Naive thymus-derived CD8-positive, alpha-beta T cell (primary cell): ENCODE measurements at regions not wholly inside any gene's neighbourhood (a gene's known extent, or its start where the extent isn't known, plus 50 kb on each side); places are given as distances from the start of the nearest gene placed in this dataset.
"Not testable (repeated sequence)": the region's sequence is repeated elsewhere in the genome, so short reads cannot be mapped to it uniquely, and the experiment has no call there.

Experiments
- ATAC-seq, 2 donors: fragments of 150-1000 bp; cut with Tn5 transposase in 1 of 2; sonication (Bioruptor Pico), chemical (Tn5 transposase) in 1 of 2; 1 replicate in 1 of 2; 2 replicates in 1 of 2; pipeline ENCODE4 v1.10.0; 2021; ENCODE audit warnings: mild to moderate bottlenecking in 2 of 2, moderate library complexity in 2 of 2
- POLR2A ChIA-PET: fragments of 350-600 bp; sonication (Branson Sonifier 250); formaldehyde crosslinking; loops from one replicate; lab custom pipeline; 2021; ENCODE audit warnings: antibody characterized with exemption; lab: Charles Lee
- DNase-seq, 10 donors: peaks; one replicate each; pipeline versions ENCODE4 v3.0.0 to v3.0.0-alpha.2; 2020 to 2022
- H3K27ac Mint-ChIP-seq, 10 donors: one replicate each; pipeline ENCODE4 v1.8.0; 2020 to 2022; ENCODE audit warnings: mild to moderate bottlenecking in 10 of 10, mixed read lengths in 10 of 10, moderate library complexity in 4 of 10, inconsistent platforms in 1 of 10
- H3K27me3 Mint-ChIP-seq, 5 donors: one replicate each; pipeline ENCODE4 v1.8.0; 2021 to 2022; ENCODE audit warnings: mixed read lengths in 5 of 5
- H3K36me3 Mint-ChIP-seq, 3 donors: one replicate each; pipeline ENCODE4 v1.8.0; 2020 to 2022; ENCODE audit warnings: mixed read lengths in 3 of 3, mild to moderate bottlenecking in 2 of 3, inconsistent platforms in 1 of 3
- H3K4me1 Mint-ChIP-seq, 4 donors: one replicate each; pipeline ENCODE4 v1.8.0; 2021 to 2022; ENCODE audit warnings: mixed read lengths in 4 of 4
- H3K4me3 Mint-ChIP-seq, 10 donors: one replicate each; pipeline ENCODE4 v1.8.0; 2020 to 2022; ENCODE audit warnings: mild to moderate bottlenecking in 10 of 10, mixed read lengths in 10 of 10, moderate library complexity in 6 of 10, inconsistent platforms in 1 of 10
- H3K9me3 Mint-ChIP-seq, 9 donors: one replicate each; pipeline ENCODE4 v1.8.0; 2020 to 2022; ENCODE audit warnings: mixed read lengths in 9 of 9, mild to moderate bottlenecking in 3 of 9, inconsistent platforms in 1 of 9, moderate library complexity in 1 of 9

DNA sequence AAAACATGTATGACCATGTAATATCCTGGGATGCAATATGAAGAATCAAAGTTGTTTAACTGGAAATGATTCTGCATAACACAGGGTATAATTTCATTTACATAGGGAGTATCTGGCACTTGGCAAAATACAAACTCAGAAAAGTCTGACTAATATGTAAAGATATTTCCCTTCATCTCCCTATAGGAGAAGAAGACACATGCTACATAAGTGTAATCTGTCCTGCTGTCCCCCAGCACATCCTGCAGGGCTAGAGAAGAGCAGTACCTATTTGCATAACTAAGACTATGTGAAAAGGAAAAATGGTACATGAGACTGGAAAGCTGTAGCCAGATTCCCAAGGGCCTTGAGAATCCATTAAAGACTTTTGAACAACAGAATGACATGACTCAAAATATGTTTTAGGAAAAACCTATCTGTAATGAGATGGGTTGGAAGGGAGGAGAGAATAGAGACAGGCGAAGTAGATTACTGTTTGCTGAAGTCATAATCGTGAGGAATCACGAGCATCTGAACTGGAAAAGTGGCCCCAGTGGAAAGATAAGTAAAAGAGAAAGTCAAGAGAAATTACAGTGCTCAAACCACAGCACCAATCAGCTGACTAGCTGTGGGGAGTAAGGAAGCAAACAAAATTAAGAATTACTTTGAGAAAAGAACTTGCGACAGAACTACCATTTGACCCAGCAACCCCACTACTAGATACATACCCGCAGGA, 155.1 kb upstream of the HMGA2 start:
- Mint-ChIP-seq H3K9me3 (peaks cover 0 to 8% (median 0%) of the 10 kb centered on the region in 9 donors), H3K27ac (no peak overlapping the region), H3K4me3 (no peak overlapping the region), H3K36me3 (no peaks in the 10 kb centered on the region), H3K4me1 (no peaks in the 10 kb centered on the region), H3K27me3 (peaks cover 0 to 21% (median 2%) of the 10 kb centered on the region in 5 donors)
- no peak for ATAC-seq
- POLR2A ChIA-PET, result no interaction called here
- DNase-seq, result no peak

DNA sequence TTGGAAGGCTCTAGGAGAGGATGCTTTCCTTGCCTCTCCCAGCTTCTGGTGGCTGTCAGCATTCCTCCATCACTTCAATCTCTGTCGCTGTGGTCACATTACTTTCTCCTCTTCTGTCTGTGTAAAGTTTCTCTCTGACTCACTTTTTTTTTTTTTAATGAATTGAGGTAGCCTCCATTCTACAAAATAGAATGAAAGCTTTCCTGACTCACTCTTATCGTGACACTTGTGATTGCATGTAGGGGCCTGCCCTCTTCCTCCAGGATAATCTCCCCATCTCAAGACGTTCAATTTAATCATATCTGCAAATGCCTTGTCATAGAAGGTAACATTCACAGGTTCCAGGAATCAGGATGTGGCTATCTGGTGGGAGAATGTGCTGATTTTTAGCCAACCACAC, 153.5 kb upstream of the HMGA2 start:
- no peak overlapping the region for H3K27ac Mint-ChIP-seq
- POLR2A ChIA-PET, result no interaction called here
- H3K36me3 Mint-ChIP-seq, result no peaks in the 10 kb centered on the region
- DNase-seq (no peak), ATAC-seq (no peak)
- no peaks in the 10 kb centered on the region for H3K4me1 Mint-ChIP-seq
- no peaks in the 10 kb centered on the region for H3K9me3 Mint-ChIP-seq
- peaks cover 0 to 13% (median 2%) of the 10 kb centered on the region in 5 donors for H3K27me3 Mint-ChIP-seq
- H3K4me3 Mint-ChIP-seq, result no peak overlapping the region

DNA sequence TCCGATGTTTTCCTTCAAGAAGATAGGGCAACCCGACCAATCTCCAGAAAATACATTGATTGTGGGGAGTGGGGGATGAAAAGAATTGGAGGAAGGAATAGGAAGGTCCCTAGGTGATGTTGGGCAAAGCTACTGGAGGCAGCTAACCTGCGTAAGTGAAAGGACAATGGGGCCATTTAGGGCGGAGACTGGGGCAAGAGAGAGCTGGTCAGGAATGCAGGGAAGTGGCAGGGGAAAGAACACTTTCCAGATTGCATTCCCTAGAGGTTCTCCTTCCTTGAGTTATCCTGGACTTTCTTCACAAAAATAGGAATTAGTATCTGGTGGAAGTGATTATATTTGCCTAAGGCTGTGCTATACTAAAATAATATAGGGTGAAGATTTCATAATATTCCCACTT, 151.8 kb upstream of the HMGA2 start:
- H3K4me3 Mint-ChIP-seq, result no peak overlapping the region
- ATAC-seq (no peak), DNase-seq (no peak)
- no peak overlapping the region for H3K27ac Mint-ChIP-seq
- H3K36me3 Mint-ChIP-seq, result no peaks in the 10 kb centered on the region
- peaks cover 0 to 9% (median 3%) of the 10 kb centered on the region in 5 donors for H3K27me3 Mint-ChIP-seq
- H3K4me1 Mint-ChIP-seq, result no peaks in the 10 kb centered on the region
- POLR2A ChIA-PET, result no interaction called here
- H3K9me3 Mint-ChIP-seq, result no peaks in the 10 kb centered on the region

DNA sequence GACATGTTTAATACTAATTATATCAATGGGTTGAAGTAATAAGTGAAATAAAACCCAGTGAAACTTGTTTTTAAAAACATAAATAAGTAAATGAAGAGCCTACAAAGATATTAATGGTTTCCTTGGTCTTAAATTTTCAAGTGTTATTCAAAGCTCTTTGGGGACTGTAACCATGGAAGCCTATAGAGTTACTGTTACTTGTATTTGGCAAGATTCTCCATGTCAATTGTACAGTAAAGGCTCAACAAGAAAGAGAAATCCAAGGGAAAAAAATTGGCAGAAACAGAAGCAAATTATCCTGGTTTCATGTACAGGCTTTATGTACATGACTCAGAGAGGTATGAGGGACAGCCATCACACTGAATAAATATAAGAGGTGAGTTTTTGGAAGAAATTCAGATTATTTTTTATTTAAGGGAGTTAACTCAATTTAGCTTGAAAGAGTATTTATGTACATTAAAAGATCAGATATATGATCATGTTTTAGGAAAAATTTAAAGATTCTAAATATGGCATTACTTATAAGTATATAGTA, 151.1 kb upstream of the HMGA2 start:
- POLR2A ChIA-PET, result no interaction called here
- ATAC-seq (no peak), DNase-seq (no peak)
- Mint-ChIP-seq H3K27ac (no peak overlapping the region), H3K9me3 (peaks cover 0 to 5% (median 1%) of the 10 kb centered on the region in 9 donors), H3K4me1 (no peaks in the 10 kb centered on the region), H3K36me3 (no peaks in the 10 kb centered on the region), H3K27me3 (peaks cover 0 to 14% (median 3%) of the 10 kb centered on the region in 5 donors), H3K4me3 (no peak overlapping the region)

DNA sequence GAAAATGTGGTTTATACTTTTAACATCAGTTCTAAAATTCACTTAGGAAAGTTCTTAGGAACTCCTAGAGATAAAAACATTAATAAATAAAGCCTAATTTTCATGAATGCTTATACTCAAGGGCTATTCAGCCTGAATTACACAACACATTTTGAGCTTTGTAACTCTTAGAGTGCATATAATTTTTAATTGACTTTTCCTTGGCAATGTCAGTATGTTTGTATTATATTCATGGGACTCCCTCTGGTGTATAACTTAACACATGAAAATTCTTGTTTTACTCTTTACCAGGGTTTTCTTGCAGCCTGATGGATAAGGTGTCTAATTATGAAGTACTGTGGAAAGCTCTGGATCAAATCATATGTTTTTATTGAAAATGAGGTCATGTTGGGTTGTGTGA, 150.6 kb upstream of the HMGA2 start:
- H3K4me3 Mint-ChIP-seq, result no peak overlapping the region
- POLR2A ChIA-PET, result no interaction called here

DNA sequence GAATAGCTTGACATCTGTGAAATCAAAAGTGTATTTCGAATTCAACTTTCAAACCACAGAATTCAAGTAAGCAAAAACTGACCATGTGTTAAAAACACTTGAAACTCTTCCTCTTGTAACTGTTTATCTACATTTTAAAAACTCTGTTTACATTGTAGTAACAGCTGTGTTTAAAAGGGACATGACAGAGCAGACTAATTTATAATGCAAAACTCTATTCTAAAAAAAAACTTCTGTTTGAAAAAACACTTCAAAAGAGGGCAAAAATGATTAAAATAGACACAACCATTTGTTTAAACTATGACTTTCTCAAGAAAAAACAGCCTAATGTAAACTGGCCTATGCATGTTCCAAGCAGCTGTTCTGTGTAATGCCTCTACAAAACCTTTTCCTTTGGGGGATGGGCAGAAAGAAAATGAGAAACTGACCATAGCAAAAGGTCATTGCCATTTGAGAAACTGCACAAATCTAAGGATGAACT, 149.1 kb upstream of the HMGA2 start:
- H3K36me3 Mint-ChIP-seq, result no peaks in the 10 kb centered on the region
- H3K27ac Mint-ChIP-seq, result no peak overlapping the region
- peaks cover 0 to 11% (median 3%) of the 10 kb centered on the region in 5 donors for H3K27me3 Mint-ChIP-seq
- peaks cover 0 to 9% (median 3%) of the 10 kb centered on the region in 9 donors for H3K9me3 Mint-ChIP-seq
- POLR2A ChIA-PET, result no interaction called here
- no peaks in the 10 kb centered on the region for H3K4me1 Mint-ChIP-seq
- no peak for ATAC-seq
- H3K4me3 Mint-ChIP-seq, result no peak overlapping the region
- DNase-seq, result no peak

More for the DNA sequence above, 150.6 kb upstream of the HMGA2 start:
- Mint-ChIP-seq H3K36me3 (no peaks in the 10 kb centered on the region), H3K9me3 (peaks cover 0 to 9% (median 3%) of the 10 kb centered on the region in 9 donors), H3K27me3 (peaks cover 0 to 16% (median 4%) of the 10 kb centered on the region in 5 donors), H3K27ac (no peak overlapping the region), H3K4me1 (no peaks in the 10 kb centered on the region)
- DNase-seq (no peak), ATAC-seq (no peak)

DNA sequence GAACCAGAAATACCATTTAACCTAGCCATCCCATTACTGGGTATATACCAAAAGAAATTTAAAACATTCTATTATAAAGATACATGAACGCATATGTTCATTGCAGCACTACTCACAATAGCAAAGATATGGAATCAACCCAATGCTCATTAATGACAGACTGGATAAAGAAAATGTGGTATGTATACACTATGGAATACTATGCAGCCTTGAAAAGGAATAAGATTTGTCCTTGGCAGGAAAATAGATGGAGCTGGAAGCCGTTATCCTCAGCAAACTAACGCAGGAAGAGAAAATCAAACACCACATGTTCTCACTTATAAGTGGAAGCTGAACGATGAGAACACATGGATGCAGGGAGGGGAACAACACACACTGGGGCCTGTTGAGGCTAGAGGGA, 146.1 kb upstream of the HMGA2 start:
- H3K36me3 Mint-ChIP-seq, POLR2A ChIA-PET, DNase-seq, H3K4me3 Mint-ChIP-seq, H3K4me1 Mint-ChIP-seq, H3K27ac Mint-ChIP-seq, ATAC-seq, H3K27me3 Mint-ChIP-seq, H3K9me3 Mint-ChIP-seq: not testable (repeated sequence)

DNA sequence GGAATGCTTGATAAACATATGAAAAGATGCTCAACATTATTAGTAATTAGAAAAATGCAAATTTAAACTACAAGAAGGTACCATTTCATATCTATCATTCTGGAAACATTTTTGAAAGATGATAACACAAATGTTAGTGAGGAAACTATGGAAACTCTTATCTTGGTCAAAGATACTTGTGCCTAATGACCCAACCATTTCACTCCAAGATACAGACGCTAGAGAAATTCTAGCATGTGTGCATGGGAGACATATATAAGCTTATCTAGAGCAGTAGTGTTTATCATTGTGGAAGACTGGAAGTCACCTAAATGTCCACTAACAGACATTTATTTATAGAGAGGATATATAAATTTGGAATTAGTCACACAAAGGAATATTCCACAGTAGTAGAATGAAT, 143.1 kb upstream of the HMGA2 start:
- Mint-ChIP-seq H3K27me3 (peaks cover 2 to 18% (median 5%) of the 10 kb centered on the region in 5 donors), H3K4me1 (no peaks in the 10 kb centered on the region), H3K4me3 (no peak overlapping the region), H3K9me3 (peaks cover 0 to 9% (median 3%) of the 10 kb centered on the region in 9 donors), H3K27ac (no peak overlapping the region), H3K36me3 (no peaks in the 10 kb centered on the region)
- no peak for ATAC-seq
- no peak for DNase-seq
- POLR2A ChIA-PET, result no interaction called here

DNA sequence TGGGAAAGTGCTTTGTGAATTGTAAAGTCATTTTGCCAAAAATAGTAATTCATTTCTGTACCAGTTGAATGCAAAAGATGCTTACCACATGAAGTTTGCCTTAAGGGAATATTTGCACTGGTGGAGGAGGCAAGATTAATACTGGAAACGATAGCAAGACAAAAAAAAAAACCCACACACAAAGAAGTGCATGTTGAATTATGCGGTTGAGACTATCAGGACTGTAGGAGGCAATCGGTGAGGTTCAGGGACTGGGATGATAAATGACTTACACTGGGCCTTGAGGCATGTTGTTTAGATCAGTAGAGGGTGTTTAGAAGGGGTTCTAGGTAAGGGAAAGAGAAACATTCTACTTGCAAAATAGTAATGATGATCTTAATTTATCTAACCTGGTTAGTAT, 142.2 kb upstream of the HMGA2 start:
- Mint-ChIP-seq H3K4me3 (no peak overlapping the region), H3K4me1 (no peaks in the 10 kb centered on the region), H3K27ac (no peak overlapping the region), H3K9me3 (peaks cover 0 to 15% (median 3%) of the 10 kb centered on the region in 9 donors), H3K36me3 (no peaks in the 10 kb centered on the region), H3K27me3 (peaks cover 2 to 18% (median 5%) of the 10 kb centered on the region in 5 donors)
- ATAC-seq, result no peak
- POLR2A ChIA-PET, result no interaction called here
- DNase-seq, result no peak

DNA sequence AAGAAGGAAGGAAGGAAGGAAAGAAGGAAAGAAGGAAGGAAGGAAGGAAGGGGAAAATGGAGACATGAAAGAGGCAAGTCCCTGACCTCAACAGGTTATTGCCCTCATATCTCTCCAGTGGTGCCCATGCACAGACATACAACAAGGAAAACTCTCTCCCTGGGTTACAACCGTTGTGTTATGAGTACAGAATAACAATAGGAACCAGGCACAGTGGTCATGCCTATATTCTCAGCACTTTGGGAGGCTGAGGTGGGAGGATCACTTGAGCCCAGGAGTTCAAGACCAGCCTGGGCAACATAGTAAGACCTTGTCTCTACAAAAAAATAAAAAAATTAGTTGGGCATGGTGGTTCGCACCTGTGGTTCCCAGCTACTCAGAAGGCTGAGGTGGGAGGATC, 139.4 kb upstream of the HMGA2 start:
- Mint-ChIP-seq H3K36me3 (no peaks in the 10 kb centered on the region), H3K27ac (no peak overlapping the region), H3K4me1 (no peaks in the 10 kb centered on the region), H3K27me3 (peaks cover 0 to 16% (median 4%) of the 10 kb centered on the region in 5 donors), H3K9me3 (peaks cover 0 to 8% (median 0%) of the 10 kb centered on the region in 9 donors), H3K4me3 (no peak overlapping the region)
- POLR2A ChIA-PET, result no interaction called here
- ATAC-seq, result no peak
- DNase-seq, result no peak

DNA sequence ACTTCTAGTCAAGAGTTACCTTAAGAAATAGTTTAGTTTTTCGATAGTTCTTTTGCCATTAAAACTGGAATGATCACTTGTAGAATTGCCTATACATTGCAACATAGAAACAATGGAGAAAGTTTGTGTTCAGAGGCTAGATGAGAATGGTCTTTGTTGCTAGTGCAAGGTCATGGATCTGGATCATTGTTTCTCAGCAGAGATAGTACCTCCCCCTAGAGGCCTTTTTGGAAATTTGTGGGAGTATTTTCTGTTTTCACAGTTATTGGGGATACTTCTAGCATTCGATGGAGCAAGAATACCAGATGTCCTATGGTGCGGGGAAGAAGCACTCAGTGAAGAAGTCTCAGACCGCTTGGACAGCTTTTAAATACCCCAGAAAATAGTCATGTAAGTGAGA, 138.8 kb upstream of the HMGA2 start:
- H3K27ac Mint-ChIP-seq, result no peak overlapping the region
- no peaks in the 10 kb centered on the region for H3K36me3 Mint-ChIP-seq
- ATAC-seq (no peak), DNase-seq (no peak)
- H3K4me1 Mint-ChIP-seq, result no peaks in the 10 kb centered on the region
- peaks cover 0 to 8% (median 0%) of the 10 kb centered on the region in 9 donors for H3K9me3 Mint-ChIP-seq
- POLR2A ChIA-PET, result no interaction called here
- no peak overlapping the region for H3K4me3 Mint-ChIP-seq
- H3K27me3 Mint-ChIP-seq, result peaks cover 0 to 19% (median 4%) of the 10 kb centered on the region in 5 donors

DNA sequence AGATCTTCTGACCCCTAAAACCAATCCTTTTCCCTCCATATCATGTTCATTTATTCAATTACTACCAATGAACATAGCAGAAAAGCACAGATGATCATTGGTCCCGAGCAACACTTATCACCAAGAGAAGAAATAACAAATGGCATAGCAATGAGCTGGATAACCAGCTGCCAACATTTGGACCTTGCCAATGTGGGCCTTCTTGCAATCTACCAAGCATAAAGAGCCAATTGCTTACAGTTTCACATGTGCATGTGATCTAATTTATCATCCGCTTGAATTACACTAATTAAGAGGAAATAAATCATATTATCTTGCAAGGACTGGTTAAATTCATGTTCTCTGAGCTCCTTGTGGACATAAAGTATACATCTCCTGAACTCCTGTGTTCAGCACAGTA, 134.8 kb upstream of the HMGA2 start:
- DNase-seq (no peak), ATAC-seq (no peak)
- no peak overlapping the region for H3K4me3 Mint-ChIP-seq
- no peaks in the 10 kb centered on the region for H3K4me1 Mint-ChIP-seq
- H3K9me3 Mint-ChIP-seq, result peaks cover 0 to 9% (median 0%) of the 10 kb centered on the region in 9 donors
- peaks cover 0 to 10% (median 1%) of the 10 kb centered on the region in 5 donors for H3K27me3 Mint-ChIP-seq
- H3K27ac Mint-ChIP-seq, result no peak overlapping the region
- POLR2A ChIA-PET, result no interaction called here
- no peaks in the 10 kb centered on the region for H3K36me3 Mint-ChIP-seq

DNA sequence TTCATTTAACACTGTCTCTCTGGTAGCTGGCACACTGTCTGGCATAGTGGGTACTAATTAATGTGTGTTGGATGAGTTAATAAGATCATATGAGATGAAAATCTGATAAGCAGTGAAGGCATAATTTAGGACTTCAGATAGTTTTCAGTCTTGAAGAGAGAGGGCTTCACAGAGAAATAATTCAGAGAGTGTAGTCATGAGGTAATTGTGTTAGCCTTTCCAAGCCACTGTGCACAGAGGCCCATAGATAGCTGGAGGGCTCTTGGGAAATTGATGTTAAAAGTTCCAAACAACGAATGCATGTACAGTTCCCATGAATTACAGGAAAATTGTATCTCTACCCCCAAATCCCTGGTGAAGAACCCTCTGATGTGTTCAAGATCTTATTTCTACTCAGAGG, 133.8 kb upstream of the HMGA2 start:
- no peaks in the 10 kb centered on the region for H3K4me1 Mint-ChIP-seq
- peaks cover 0 to 7% (median 2%) of the 10 kb centered on the region in 5 donors for H3K27me3 Mint-ChIP-seq
- H3K9me3 Mint-ChIP-seq, result peaks cover 0 to 9% (median 0%) of the 10 kb centered on the region in 9 donors
- H3K36me3 Mint-ChIP-seq, result no peaks in the 10 kb centered on the region
- POLR2A ChIA-PET, result no interaction called here
- no peak overlapping the region for H3K4me3 Mint-ChIP-seq
- DNase-seq (no peak), ATAC-seq (no peak)
- no peak overlapping the region for H3K27ac Mint-ChIP-seq
